HG02759 (cell line): ENCODE measurements at regions not wholly inside any gene's neighbourhood (a gene's known extent, or its start where the extent isn't known, plus 50 kb on each side); places are given as distances from the start of the nearest gene placed in this dataset.
"Not testable (repeated sequence)": the region's sequence is repeated elsewhere in the genome, so short reads cannot be mapped to it uniquely, and the experiment has no call there.

Experiments
- ATAC-seq: cut with Tn5 transposase; IDR thresholded peaks from one replicate; pipeline ENCODE4 v1.9.1; 2021; ENCODE audit warnings: mild to moderate bottlenecking, moderate library complexity; ENCODE audit not compliant: unreplicated experiment

- ATAC-seq: no peak
Measured at GRCh38 chr4:66486068-66486467, 815.8 kb upstream of the EPHA5 start.

GRCh38 chr4:66482186-66482585 lies 811.9 kb upstream of the EPHA5 start:
- ATAC-seq: no peak

GRCh38 chr4:66475596-66475995 lies 805.3 kb upstream of the EPHA5 start:
- ATAC-seq: no peak

- ATAC-seq: no peak
Measured at GRCh38 chr4:66465111-66465510, 794.8 kb upstream of the EPHA5 start.

- ATAC-seq: not testable (repeated sequence)
Measured at GRCh38 chr4:66462890-66463289, 792.6 kb upstream of the EPHA5 start.

- ATAC-seq: no peak
Measured at GRCh38 chr4:66451741-66452140, 781.5 kb upstream of the EPHA5 start.

GRCh38 chr4:66443008-66443407 lies 772.7 kb upstream of the EPHA5 start:
- ATAC-seq: no peak

- ATAC-seq: no peak
Measured at GRCh38 chr4:66439508-66439907, 769.2 kb upstream of the EPHA5 start.

GRCh38 chr4:66433706-66434105 lies 763.4 kb upstream of the EPHA5 start:
- no peak for ATAC-seq

- ATAC-seq: no peak
Measured at GRCh38 chr4:66430856-66431255, 760.6 kb upstream of the EPHA5 start.

GRCh38 chr4:66429276-66429675 lies 759.0 kb upstream of the EPHA5 start:
- ATAC-seq: no peak

- no peak for ATAC-seq
Measured at GRCh38 chr4:66416425-66416824, 746.1 kb upstream of the EPHA5 start.

GRCh38 chr4:66404141-66404540 lies 733.9 kb upstream of the EPHA5 start:
- no peak for ATAC-seq

- ATAC-seq: no peak
Measured at GRCh38 chr4:66376921-66377320, 706.6 kb upstream of the EPHA5 start.

GRCh38 chr4:66376396-66376795 lies 706.1 kb upstream of the EPHA5 start:
- ATAC-seq: no peak

- ATAC-seq: no peak
Measured at GRCh38 chr4:66373268-66373667, 703.0 kb upstream of the EPHA5 start.

- ATAC-seq: no peak
Measured at GRCh38 chr4:66372706-66373105, 702.4 kb upstream of the EPHA5 start.

GRCh38 chr4:66367043-66367660 lies 696.9 kb upstream of the EPHA5 start:
- no peak for ATAC-seq

GRCh38 chr4:66360395-66360794 lies 690.1 kb upstream of the EPHA5 start:
- ATAC-seq: not testable (repeated sequence)

- ATAC-seq: no peak
Measured at GRCh38 chr4:66357316-66357715, 687.0 kb upstream of the EPHA5 start.

GRCh38 chr4:66355328-66355727 lies 685.0 kb upstream of the EPHA5 start:
- ATAC-seq: no peak

GRCh38 chr4:66351761-66352160 lies 681.5 kb upstream of the EPHA5 start:
- no peak for ATAC-seq

GRCh38 chr4:66340286-66340893 lies 670.1 kb upstream of the EPHA5 start:
- no peak for ATAC-seq
